Neural progenitor cell (in vitro differentiated cells): ENCODE measurements at regions not wholly inside any gene's neighbourhood (a gene's known extent, or its start where the extent isn't known, plus 50 kb on each side); places are given as distances from the start of the nearest gene placed in this dataset.

Experiments used
- DNase-seq: peaks from one replicate; pipeline ENCODE4 v3.0.0-alpha.2; 2016; ENCODE audit warnings: low spot score
- H2AFZ ChIP-seq: fragments of 200-600 bp; sonication (generic); replicated peaks from 2 replicates; pipeline ENCODE4 v1.6.1; 2016; ENCODE audit warnings: antibody characterized with exemption
- H3F3A ChIP-seq: fragments of 200-600 bp; sonication (generic); 2 replicates; pipeline ENCODE4 v1.6.1; 2016; ENCODE audit warnings: antibody characterized with exemption, low read depth
- H3K27ac ChIP-seq: fragments of 200-600 bp; sonication (generic); 2 replicates; pipeline ENCODE4 v1.5.1; 2016; ENCODE audit warnings: mild to moderate bottlenecking
- H3K27me3 ChIP-seq: fragments of 200-600 bp; sonication (generic); 2 replicates; pipeline ENCODE4 v1.6.1; 2016; ENCODE audit warnings: mild to moderate bottlenecking, moderate library complexity
- H3K36me3 ChIP-seq: fragments of 200-600 bp; sonication (generic); 2 replicates; pipeline ENCODE4 v1.5.1; 2016
- H3K4me1 ChIP-seq: fragments of 200-600 bp; sonication (generic); 2 replicates; pipeline ENCODE4 v1.6.1; 2016; ENCODE audit warnings: mixed run types
- H3K4me2 ChIP-seq: fragments of 200-600 bp; sonication (generic); 2 replicates; pipeline ENCODE4 v1.6.1; 2016
- H3K4me3 ChIP-seq: fragments of 200-600 bp; sonication (generic); 2 replicates; pipeline ENCODE4 v1.5.1; 2016
- H3K79me2 ChIP-seq: fragments of 200-600 bp; sonication (generic); 2 replicates; pipeline ENCODE4 v1.6.1; 2016; ENCODE audit warnings: low read depth
- H3K9ac ChIP-seq: fragments of 200-600 bp; sonication (generic); 2 replicates; pipeline ENCODE4 v1.6.1; 2016
- H3K9me3 ChIP-seq: fragments of 200-600 bp; sonication (generic); 2 replicates; pipeline ENCODE4 v1.5.1; 2016; ENCODE audit warnings: low read depth
- H4K20me1 ChIP-seq: fragments of 200-600 bp; sonication (generic); 2 replicates; pipeline ENCODE4 v1.6.1; 2016; ENCODE audit warnings: low read depth
- H3K27ac Mint-ChIP-seq: 3 replicates; pipeline ENCODE4 v1.8.0; 2021; ENCODE audit warnings: mixed read lengths
- H3K27me3 Mint-ChIP-seq: 2 replicates; pipeline ENCODE4 v1.8.0; 2022; ENCODE audit warnings: low read depth, mild to moderate bottlenecking, inconsistent platforms, moderate library complexity, mixed read lengths; ENCODE audit not compliant: insufficient read depth
- H3K36me3 Mint-ChIP-seq: 3 replicates; pipeline ENCODE4 v1.8.0; 2021; ENCODE audit warnings: mixed read lengths
- H3K4me1 Mint-ChIP-seq: 3 replicates; pipeline ENCODE4 v1.8.0; 2021; ENCODE audit warnings: mixed read lengths
- H3K4me3 Mint-ChIP-seq: 3 replicates; pipeline ENCODE4 v1.8.0; 2021; ENCODE audit warnings: mild to moderate bottlenecking, moderate library complexity, mixed read lengths
- H3K9me3 Mint-ChIP-seq: 3 replicates; pipeline ENCODE4 v1.8.0; 2020; ENCODE audit warnings: mixed read lengths
- CTCF ChIP-seq: fragments of 200-600 bp; sonication (generic); IDR thresholded peaks from 2 replicates; pipeline ENCODE4 v1.5.1; 2017; ENCODE audit warnings: antibody characterized with exemption, mild to moderate bottlenecking
- EZH2 ChIP-seq: fragments of 200-600 bp; sonication (generic); IDR thresholded peaks from 2 replicates; pipeline ENCODE4 v1.6.1; 2017; ENCODE audit warnings: antibody characterized with exemption, mild to moderate bottlenecking, moderate library complexity
- EZH2phosphoT487 ChIP-seq: fragments of 200-600 bp; sonication (generic); IDR thresholded peaks from 2 replicates; pipeline ENCODE4 v1.6.1; 2017; ENCODE audit warnings: antibody characterized with exemption

DNA sequence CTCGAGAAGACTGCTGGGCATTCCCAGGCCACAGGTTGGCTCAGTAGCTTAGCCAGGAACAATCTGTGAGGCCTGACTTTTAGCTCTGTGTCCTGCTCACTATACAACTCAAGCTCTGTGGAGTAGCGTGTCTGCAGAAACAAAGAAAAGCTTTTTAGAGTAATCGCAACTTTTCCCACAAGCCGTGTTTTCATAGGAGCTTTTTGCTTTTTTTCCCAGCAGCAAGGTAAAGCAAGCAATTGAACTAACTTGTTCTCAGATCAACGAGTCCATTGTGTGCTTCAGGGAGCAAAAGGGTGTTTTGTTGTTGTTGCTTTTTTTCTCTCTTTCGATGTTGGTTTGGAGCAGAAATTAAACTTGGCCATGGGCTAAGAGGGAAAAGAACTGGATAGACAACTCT lies 97.3 kb upstream of the BCL2L14 start:
- peaks cover 7% of the 10 kb centered on the region for H3K4me1 ChIP-seq
- H3F3A ChIP-seq: peaks cover 14% of the 10 kb centered on the region
- peak overlapping the region; percentile 32 for H2AFZ ChIP-seq
- Mint-ChIP-seq H3K27me3 (no peaks in the 10 kb centered on the region), H3K27ac (peak overlapping the region; percentile 22), H3K36me3 (no peaks in the 10 kb centered on the region), H3K4me3 (peak overlapping the region; percentile 11), H3K4me1 (peaks cover 27% of the 10 kb centered on the region), H3K9me3 (no peaks in the 10 kb centered on the region)
- H3K4me3 ChIP-seq: no peak overlapping the region
- H3K36me3 ChIP-seq: no peaks in the 10 kb centered on the region
- no peak overlapping the region for H3K27ac ChIP-seq
- H4K20me1 ChIP-seq: no peaks in the 10 kb centered on the region
- TF ChIP-seq EZH2: no peak
- no peak for TF ChIP-seq CTCF
- TF ChIP-seq EZH2phosphoT487: no peak
- no peak for DNase-seq
- no peak overlapping the region for H3K4me2 ChIP-seq
- H3K79me2 ChIP-seq: no peaks in the 10 kb centered on the region
- no peaks in the 10 kb centered on the region for H3K27me3 ChIP-seq
- H3K9ac ChIP-seq: no peak overlapping the region
- no peaks in the 10 kb centered on the region for H3K9me3 ChIP-seq

GRCh38 chr12:11976005-11976404 lies 94.7 kb upstream of the BCL2L14 start:
- Histone ChIP-seq H3K4me2 (no peak overlapping the region), H3K27ac (no peak overlapping the region), H3K4me3 (no peak overlapping the region), H3F3A (no peaks in the 10 kb centered on the region), H3K9ac (no peak overlapping the region), H3K36me3 (no peaks in the 10 kb centered on the region), H3K79me2 (no peaks in the 10 kb centered on the region), H3K9me3 (no peaks in the 10 kb centered on the region), H3K27me3 (no peaks in the 10 kb centered on the region), H3K4me1 (peaks cover 3% of the 10 kb centered on the region), H2AFZ (no peak overlapping the region), H4K20me1 (no peaks in the 10 kb centered on the region)
- no peak for TF ChIP-seq EZH2phosphoT487
- TF ChIP-seq CTCF: no peak
- TF ChIP-seq EZH2: no peak
- H3K9me3 Mint-ChIP-seq: no peaks in the 10 kb centered on the region
- no peak overlapping the region for H3K27ac Mint-ChIP-seq
- no peak overlapping the region for H3K4me3 Mint-ChIP-seq
- no peak for DNase-seq
- H3K36me3 Mint-ChIP-seq: no peaks in the 10 kb centered on the region
- H3K4me1 Mint-ChIP-seq: peaks cover 9% of the 10 kb centered on the region
- no peaks in the 10 kb centered on the region for H3K27me3 Mint-ChIP-seq

- H3K9me3 Mint-ChIP-seq: no peaks in the 10 kb centered on the region
- Histone ChIP-seq H3K4me1 (no peaks in the 10 kb centered on the region), H3K4me3 (no peak overlapping the region), H3K27me3 (no peaks in the 10 kb centered on the region), H3K27ac (no peak overlapping the region), H3K4me2 (no peak overlapping the region), H3K79me2 (no peaks in the 10 kb centered on the region), H3F3A (no peaks in the 10 kb centered on the region), H3K36me3 (no peaks in the 10 kb centered on the region), H3K9ac (no peak overlapping the region), H2AFZ (no peak overlapping the region), H3K9me3 (no peaks in the 10 kb centered on the region), H4K20me1 (no peaks in the 10 kb centered on the region)
- DNase-seq: no peak
- H3K27me3 Mint-ChIP-seq: peaks cover 3% of the 10 kb centered on the region
- H3K27ac Mint-ChIP-seq: no peak overlapping the region
- peaks cover under 1% of the 10 kb centered on the region for H3K4me1 Mint-ChIP-seq
- TF ChIP-seq CTCF (no peak), EZH2phosphoT487 (no peak), EZH2 (no peak)
- no peak overlapping the region for H3K4me3 Mint-ChIP-seq
- H3K36me3 Mint-ChIP-seq: no peaks in the 10 kb centered on the region
Measured at GRCh38 chr12:11978726-11979384, 91.9 kb upstream of the BCL2L14 start.
